Activated naive CD8-positive, alpha-beta T cell treated with anti-CD3 and anti-CD28 coated beads, Interleukin-2, amount 50 U/mL, for 24 hours (primary cell): ENCODE measurements at regions not wholly inside any gene's neighbourhood (a gene's known extent, or its start where the extent isn't known, plus 50 kb on each side); places are given as distances from the start of the nearest gene placed in this dataset.

Source experiments
- ATAC-seq: fragments of 150-1000 bp; cut with Tn5 transposase; one replicate; pipeline ENCODE4 v1.10.0; 2021
- DNase-seq: peaks from one replicate; pipeline ENCODE4 v3.0.0; 2021
- H3K27ac Mint-ChIP-seq: one replicate; pipeline ENCODE4 v1.8.0; 2021; ENCODE audit warnings: mild to moderate bottlenecking, mixed read lengths
- H3K27me3 Mint-ChIP-seq: one replicate; pipeline ENCODE4 v1.8.0; 2021; ENCODE audit warnings: mixed read lengths
- H3K36me3 Mint-ChIP-seq: one replicate; pipeline ENCODE4 v1.8.0; 2021; ENCODE audit warnings: low read depth, mixed read lengths
- H3K4me1 Mint-ChIP-seq: one replicate; pipeline ENCODE4 v1.8.0; 2021; ENCODE audit warnings: mixed read lengths
- H3K4me3 Mint-ChIP-seq: one replicate; pipeline ENCODE4 v1.8.0; 2021; ENCODE audit warnings: mild to moderate bottlenecking, moderate library complexity, mixed read lengths
- H3K9me3 Mint-ChIP-seq: one replicate; pipeline ENCODE4 v1.8.0; 2021; ENCODE audit warnings: mixed read lengths

GRCh38 chr2:120869036-120869729, 133.5 kb downstream of the GLI2 start:
- H3K27me3 Mint-ChIP-seq: peaks cover 28% of the 10 kb centered on the region
- no peaks in the 10 kb centered on the region for H3K4me1 Mint-ChIP-seq
- ATAC-seq (no peak), DNase-seq (no peak)
- no peak overlapping the region for H3K27ac Mint-ChIP-seq
- H3K36me3 Mint-ChIP-seq: no peaks in the 10 kb centered on the region
- no peaks in the 10 kb centered on the region for H3K9me3 Mint-ChIP-seq
- no peak overlapping the region for H3K4me3 Mint-ChIP-seq

DNA sequence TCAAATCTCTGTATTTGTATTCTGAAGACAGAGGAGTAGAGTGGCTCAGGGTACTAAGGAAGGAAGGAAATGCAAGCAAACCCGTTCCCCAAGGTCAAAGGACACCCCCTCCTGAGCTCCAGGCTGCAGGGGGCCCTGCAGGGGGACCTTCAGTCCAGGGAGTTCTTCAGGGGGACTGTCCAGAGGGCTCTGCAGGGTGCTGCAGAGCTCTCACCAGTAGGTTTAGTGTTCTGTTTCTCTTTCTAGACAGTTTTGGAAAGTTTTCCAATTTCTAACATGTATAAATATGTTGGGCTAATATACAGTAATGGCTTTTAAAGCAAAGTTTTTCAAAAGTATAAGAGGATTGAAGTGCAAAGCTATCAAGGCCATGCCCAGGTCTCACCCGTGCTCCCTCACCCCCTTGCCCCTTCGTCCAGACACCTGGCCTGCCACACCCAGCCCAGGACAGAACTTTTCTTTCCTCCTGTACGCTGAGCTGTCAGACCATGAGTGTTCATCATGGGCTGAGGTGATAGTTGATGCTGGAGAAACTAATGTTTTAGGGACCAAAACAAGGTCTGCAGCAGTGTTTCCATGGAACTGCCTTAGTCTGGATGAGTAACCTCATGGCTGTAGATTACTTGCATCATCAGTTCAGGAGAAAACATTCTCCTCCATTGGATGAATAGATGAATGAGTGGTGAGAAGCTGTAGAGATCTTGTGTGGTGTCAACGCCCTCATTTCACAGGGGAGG, 134.2 kb downstream of the GLI2 start:
- DNase-seq: no peak
- no peak for ATAC-seq
- Mint-ChIP-seq H3K4me3 (no peak overlapping the region), H3K9me3 (no peaks in the 10 kb centered on the region), H3K4me1 (no peaks in the 10 kb centered on the region), H3K36me3 (no peaks in the 10 kb centered on the region), H3K27me3 (peaks cover 28% of the 10 kb centered on the region), H3K27ac (no peak overlapping the region)

- Mint-ChIP-seq H3K36me3 (no peaks in the 10 kb centered on the region), H3K4me3 (no peak overlapping the region), H3K9me3 (no peaks in the 10 kb centered on the region), H3K27ac (no peak overlapping the region), H3K4me1 (no peaks in the 10 kb centered on the region), H3K27me3 (peaks cover 28% of the 10 kb centered on the region)
- no peak for DNase-seq
- no peak for ATAC-seq
These were observed 134.8 kb downstream of the GLI2 start for GRCh38 chr2:120870467-120870788.

GRCh38 chr2:120871016-120871635, 135.5 kb downstream of the GLI2 start:
- no peaks in the 10 kb centered on the region for H3K36me3 Mint-ChIP-seq
- ATAC-seq (no peak), DNase-seq (no peak)
- H3K4me3 Mint-ChIP-seq: no peak overlapping the region
- no peak overlapping the region for H3K27ac Mint-ChIP-seq
- H3K27me3 Mint-ChIP-seq: peaks cover 26% of the 10 kb centered on the region
- H3K9me3 Mint-ChIP-seq: no peaks in the 10 kb centered on the region
- H3K4me1 Mint-ChIP-seq: no peaks in the 10 kb centered on the region

- ATAC-seq (no peak), DNase-seq (no peak)
- Mint-ChIP-seq H3K4me3 (no peak overlapping the region), H3K4me1 (no peaks in the 10 kb centered on the region), H3K9me3 (no peaks in the 10 kb centered on the region), H3K27ac (no peak overlapping the region), H3K27me3 (peaks cover 21% of the 10 kb centered on the region), H3K36me3 (no peaks in the 10 kb centered on the region)
These were observed 136.4 kb downstream of the GLI2 start for GRCh38 chr2:120871881-120872620.

DNA sequence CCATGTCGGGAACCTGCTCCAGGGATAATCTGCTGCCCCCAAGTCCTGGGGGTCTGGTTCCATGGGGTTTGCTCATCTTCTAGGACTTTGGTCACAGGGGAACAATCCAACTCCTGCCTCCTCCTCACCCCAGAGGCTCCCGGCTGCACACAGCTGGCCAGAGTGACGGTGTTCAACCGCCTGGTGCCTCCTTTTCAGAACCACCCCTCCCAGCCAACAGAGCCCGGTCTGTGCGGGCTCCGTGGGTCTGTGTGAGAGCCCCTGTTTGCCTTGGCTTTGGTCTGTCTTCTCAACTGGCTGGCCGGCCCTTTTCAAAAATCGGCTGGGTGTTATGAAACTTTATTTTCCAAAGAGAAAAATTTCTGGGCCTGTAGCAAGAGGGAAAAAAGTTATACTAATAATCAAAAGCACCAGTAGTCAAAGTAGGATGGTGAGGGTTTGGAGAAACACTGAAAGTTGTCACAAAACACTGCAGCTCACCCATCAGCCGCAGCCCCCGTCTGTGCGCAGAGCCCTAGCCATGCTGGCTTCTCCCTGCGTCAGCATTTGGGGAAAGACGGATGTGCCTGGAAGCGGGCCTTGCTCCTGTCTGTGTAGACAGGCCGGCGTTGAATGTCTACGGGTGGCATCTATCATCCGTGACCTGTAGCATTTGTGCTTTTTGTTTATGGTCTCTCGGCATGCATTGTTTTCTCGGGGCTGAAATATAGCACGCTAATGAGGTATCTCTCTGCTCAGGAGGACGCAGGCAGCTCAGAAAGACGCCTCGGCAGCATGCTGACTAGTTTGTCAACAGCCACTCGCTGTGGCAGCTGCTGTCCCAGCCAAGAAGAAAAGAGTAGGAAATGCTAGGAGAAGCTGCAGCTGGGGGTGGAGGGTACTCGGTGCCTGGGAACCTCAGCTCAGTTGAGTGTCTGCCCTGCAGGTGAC, 138.6 kb downstream of the GLI2 start:
- Mint-ChIP-seq H3K36me3 (no peaks in the 10 kb centered on the region), H3K4me1 (no peaks in the 10 kb centered on the region), H3K27ac (no peak overlapping the region), H3K4me3 (no peak overlapping the region), H3K9me3 (no peaks in the 10 kb centered on the region), H3K27me3 (peaks cover 8% of the 10 kb centered on the region)
- no peak for ATAC-seq
- DNase-seq: no peak

DNA sequence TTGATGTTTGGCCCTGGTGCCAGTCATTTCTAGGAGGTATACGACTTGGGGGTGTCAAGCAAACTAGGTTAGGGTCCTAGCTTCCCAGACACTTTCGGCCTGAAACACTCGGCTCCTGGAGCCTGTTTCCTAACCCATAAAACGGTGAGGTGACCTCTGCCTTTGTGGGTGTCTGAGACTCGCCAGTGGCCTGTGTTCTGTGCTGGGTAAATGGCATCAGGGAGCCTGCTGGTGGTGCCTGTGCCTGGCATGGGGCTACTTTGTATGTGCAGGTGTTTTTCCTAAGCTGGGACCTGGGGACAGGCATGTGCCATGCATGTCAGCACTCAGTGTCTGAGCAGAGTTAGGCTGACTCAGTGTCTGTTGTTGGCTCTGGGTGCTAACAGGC, 139.2 kb downstream of the GLI2 start:
- Mint-ChIP-seq H3K27ac (no peak overlapping the region), H3K36me3 (no peaks in the 10 kb centered on the region), H3K4me1 (no peaks in the 10 kb centered on the region), H3K9me3 (no peaks in the 10 kb centered on the region), H3K4me3 (no peak overlapping the region), H3K27me3 (peaks cover 4% of the 10 kb centered on the region)
- no peak for ATAC-seq
- DNase-seq: no peak

- H3K27ac Mint-ChIP-seq: no peak overlapping the region
- DNase-seq: no peak
These were observed 139.8 kb downstream of the GLI2 start for GRCh38 chr2:120875431-120875830.

GRCh38 chr2:120876526-120877280, 141.0 kb downstream of the GLI2 start:
- H3K9me3 Mint-ChIP-seq: no peaks in the 10 kb centered on the region
- DNase-seq (no peak), ATAC-seq (no peak)
- H3K36me3 Mint-ChIP-seq: no peaks in the 10 kb centered on the region
- H3K27ac Mint-ChIP-seq: no peak overlapping the region
- H3K27me3 Mint-ChIP-seq: peaks cover 4% of the 10 kb centered on the region
- no peaks in the 10 kb centered on the region for H3K4me1 Mint-ChIP-seq
- H3K4me3 Mint-ChIP-seq: no peak overlapping the region

More at GRCh38 chr2:120875431-120875830, 139.8 kb downstream of the GLI2 start:
- Mint-ChIP-seq H3K9me3 (no peaks in the 10 kb centered on the region), H3K27me3 (peaks cover 2% of the 10 kb centered on the region), H3K36me3 (no peaks in the 10 kb centered on the region), H3K4me1 (no peaks in the 10 kb centered on the region), H3K4me3 (no peak overlapping the region)
- no peak for ATAC-seq

- H3K4me1 Mint-ChIP-seq: no peaks in the 10 kb centered on the region
- no peaks in the 10 kb centered on the region for H3K36me3 Mint-ChIP-seq
- H3K4me3 Mint-ChIP-seq: no peak overlapping the region
- peaks cover 4% of the 10 kb centered on the region for H3K27me3 Mint-ChIP-seq
- no peak overlapping the region for H3K27ac Mint-ChIP-seq
- DNase-seq: no peak
- no peaks in the 10 kb centered on the region for H3K9me3 Mint-ChIP-seq
- no peak for ATAC-seq
These were observed 141.7 kb downstream of the GLI2 start for GRCh38 chr2:120877409-120877808.

DNA sequence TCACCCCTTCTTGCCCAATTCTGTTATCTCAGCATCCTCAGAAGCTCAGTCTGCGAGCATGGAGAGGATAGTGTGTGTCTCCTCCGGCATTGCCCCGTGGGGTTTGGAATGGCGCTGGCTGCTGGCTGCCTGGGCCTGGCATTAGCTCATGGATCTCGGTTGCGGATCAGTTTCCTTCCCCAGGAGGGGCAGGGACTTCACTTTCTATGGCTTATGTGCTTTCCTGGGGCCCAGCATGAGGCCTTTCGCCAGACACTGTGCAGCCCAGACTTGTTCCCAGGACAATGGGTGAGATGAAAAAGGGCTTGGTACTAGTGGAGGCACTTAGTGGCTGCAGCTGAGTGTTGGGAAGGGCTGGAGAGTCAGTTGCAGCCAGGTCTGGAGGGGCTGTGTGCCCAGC, 143.3 kb downstream of the GLI2 start:
- H3K4me3 Mint-ChIP-seq: no peak overlapping the region
- H3K36me3 Mint-ChIP-seq: no peaks in the 10 kb centered on the region
- DNase-seq (no peak), ATAC-seq (no peak)
- no peaks in the 10 kb centered on the region for H3K9me3 Mint-ChIP-seq
- H3K27ac Mint-ChIP-seq: no peak overlapping the region
- peaks cover 4% of the 10 kb centered on the region for H3K27me3 Mint-ChIP-seq
- no peaks in the 10 kb centered on the region for H3K4me1 Mint-ChIP-seq

GRCh38 chr2:120879431-120880295, 144.0 kb downstream of the GLI2 start:
- DNase-seq (no peak), ATAC-seq (no peak)
- Mint-ChIP-seq H3K27ac (no peak overlapping the region), H3K4me3 (no peak overlapping the region), H3K9me3 (no peaks in the 10 kb centered on the region), H3K36me3 (no peaks in the 10 kb centered on the region), H3K4me1 (no peaks in the 10 kb centered on the region), H3K27me3 (peaks cover 4% of the 10 kb centered on the region)

GRCh38 chr2:120880381-120880780, 144.7 kb downstream of the GLI2 start:
- ATAC-seq (no peak), DNase-seq (no peak)
- Mint-ChIP-seq H3K36me3 (no peaks in the 10 kb centered on the region), H3K9me3 (no peaks in the 10 kb centered on the region), H3K27ac (no peak overlapping the region), H3K4me1 (no peaks in the 10 kb centered on the region), H3K4me3 (no peak overlapping the region), H3K27me3 (peaks cover 4% of the 10 kb centered on the region)
